ENCODE measurements at regions not wholly inside any gene's neighbourhood (a gene's known extent, or its start where the extent isn't known, plus 50 kb on each side); places are given as distances from the start of the nearest gene placed in this dataset.

- no peaks in the 10 kb centered on the region for H3K27me3 ChIP-seq (ENCODE audit: control insufficient read depth, insufficient read depth, low read length)
- TF ChIP-seq, protein P1, sequence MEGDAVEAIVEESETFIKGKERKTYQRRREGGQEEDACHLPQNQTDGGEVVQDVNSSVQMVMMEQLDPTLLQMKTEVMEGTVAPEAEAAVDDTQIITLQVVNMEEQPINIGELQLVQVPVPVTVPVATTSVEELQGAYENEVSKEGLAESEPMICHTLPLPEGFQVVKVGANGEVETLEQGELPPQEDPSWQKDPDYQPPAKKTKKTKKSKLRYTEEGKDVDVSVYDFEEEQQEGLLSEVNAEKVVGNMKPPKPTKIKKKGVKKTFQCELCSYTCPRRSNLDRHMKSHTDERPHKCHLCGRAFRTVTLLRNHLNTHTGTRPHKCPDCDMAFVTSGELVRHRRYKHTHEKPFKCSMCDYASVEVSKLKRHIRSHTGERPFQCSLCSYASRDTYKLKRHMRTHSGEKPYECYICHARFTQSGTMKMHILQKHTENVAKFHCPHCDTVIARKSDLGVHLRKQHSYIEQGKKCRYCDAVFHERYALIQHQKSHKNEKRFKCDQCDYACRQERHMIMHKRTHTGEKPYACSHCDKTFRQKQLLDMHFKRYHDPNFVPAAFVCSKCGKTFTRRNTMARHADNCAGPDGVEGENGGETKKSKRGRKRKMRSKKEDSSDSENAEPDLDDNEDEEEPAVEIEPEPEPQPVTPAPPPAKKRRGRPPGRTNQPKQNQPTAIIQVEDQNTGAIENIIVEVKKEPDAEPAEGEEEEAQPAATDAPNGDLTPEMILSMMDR (IDR thresholded peaks at IDR 0.05; ENCODE audit: insufficient read depth, low read depth, low read length): no peak
- H3K36me3 ChIP-seq (ENCODE audit: control insufficient read depth, insufficient read depth, low read length): no peaks in the 10 kb centered on the region
- DNase-seq (ENCODE audit: low read depth): no peak
- POLR2A ChIA-PET: no interaction called here
- H3K4me3 ChIP-seq (ENCODE audit: low read depth, low read length): no peak overlapping the region
- CTCF ChIA-PET: no interaction called here
These were observed 63.0 kb upstream of the RGS7 start for GRCh38 chr1:241419986-241420385.

DNA sequence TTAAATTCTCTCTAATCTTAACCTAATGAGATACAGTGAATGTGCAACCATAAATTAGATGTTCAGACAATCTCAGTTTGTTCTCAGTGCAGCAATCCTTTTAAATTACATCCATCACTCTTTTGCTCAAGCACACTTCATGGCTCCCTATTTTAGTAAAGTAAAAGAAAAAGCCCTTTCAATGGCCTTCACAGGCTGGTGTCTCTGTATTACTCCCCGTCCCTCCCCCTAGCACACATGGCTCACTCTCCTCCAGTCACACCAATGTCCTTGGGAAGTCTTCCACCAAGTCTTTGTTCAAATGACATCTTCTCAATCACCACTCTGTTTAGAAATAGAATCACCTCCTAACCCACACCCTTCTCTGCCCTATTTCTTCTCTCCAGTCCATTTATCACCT, 60.3 kb upstream of the RGS7 start:
- POLR2A ChIA-PET: no interaction called here
- Histone ChIP-seq H3K36me3 (ENCODE audit: control insufficient read depth, insufficient read depth, low read length) (no peaks in the 10 kb centered on the region), H3K4me3 (ENCODE audit: low read depth, low read length) (no peak overlapping the region), H3K27me3 (ENCODE audit: control insufficient read depth, insufficient read depth, low read length) (no peaks in the 10 kb centered on the region)
- no peak for DNase-seq (ENCODE audit: low read depth)
- TF ChIP-seq, protein P1 (IDR thresholded peaks at IDR 0.05; ENCODE audit: insufficient read depth, low read depth, low read length): no peak
- CTCF ChIA-PET: no interaction called here

DNA sequence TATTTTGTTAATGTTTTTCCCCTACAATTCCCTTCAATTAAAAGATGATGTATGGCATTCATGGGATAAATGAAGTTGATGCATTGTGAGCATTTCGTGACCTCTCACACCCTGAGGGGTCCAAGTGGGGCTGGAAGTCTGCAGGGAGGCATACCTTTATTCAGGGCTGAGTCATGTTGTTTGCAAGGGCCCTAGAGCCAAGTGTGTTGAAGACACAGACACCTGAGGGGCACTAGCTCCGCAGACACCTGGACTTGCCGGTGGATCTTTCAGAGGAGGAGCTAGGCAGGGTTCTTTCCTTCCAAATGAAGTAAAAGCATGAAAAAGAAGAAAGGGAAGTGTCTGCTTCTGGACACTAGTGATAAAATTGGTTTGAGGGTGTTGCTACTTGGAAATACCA, 57.0 kb upstream of the RGS7 start:
- H3K4me3 ChIP-seq (ENCODE audit: low read depth, low read length): no peak overlapping the region
- POLR2A ChIA-PET: no interaction called here
- no peak for DNase-seq (ENCODE audit: low read depth)

DNA sequence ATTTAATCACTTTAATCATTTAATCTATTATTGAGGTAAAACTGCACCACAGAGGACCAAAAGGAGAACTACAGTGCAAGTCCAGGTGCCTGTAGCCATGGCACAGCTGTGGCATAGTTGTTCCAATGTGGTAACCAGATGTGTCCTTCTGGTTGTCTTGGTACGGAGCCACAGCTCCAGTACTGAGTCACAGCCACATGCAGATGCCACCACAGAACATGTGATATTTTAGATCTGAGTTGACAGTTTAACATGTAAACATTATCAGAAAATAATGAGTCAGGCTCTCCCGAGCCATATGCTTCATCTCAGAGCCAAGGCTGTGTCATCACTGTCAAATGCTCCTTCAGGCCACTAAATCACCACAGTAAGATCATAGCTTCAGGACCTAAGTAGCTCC, 56.4 kb upstream of the RGS7 start:
- POLR2A ChIA-PET: no interaction called here
- H3K4me3 ChIP-seq (ENCODE audit: low read depth, low read length): no peak overlapping the region
- no peaks in the 10 kb centered on the region for H3K36me3 ChIP-seq (ENCODE audit: control insufficient read depth, insufficient read depth, low read length)
- peak; percentile 90 for DNase-seq (ENCODE audit: low read depth)
- no peaks in the 10 kb centered on the region for H3K27me3 ChIP-seq (ENCODE audit: control insufficient read depth, insufficient read depth, low read length)
- TF ChIP-seq, protein P1 (IDR thresholded peaks at IDR 0.05; ENCODE audit: insufficient read depth, low read depth, low read length): no peak
- CTCF ChIA-PET: interaction anchor here (0.7 kb wide), 1 partner anchor 70 kb away, joined by 3 read pairs; no protein-coding TSS in a partner anchor

More for the DNA sequence above, 57.0 kb upstream of the RGS7 start:
- Histone ChIP-seq H3K27me3 (ENCODE audit: control insufficient read depth, insufficient read depth, low read length) (no peaks in the 10 kb centered on the region), H3K36me3 (ENCODE audit: control insufficient read depth, insufficient read depth, low read length) (no peaks in the 10 kb centered on the region)
- TF ChIP-seq, protein P1 (IDR thresholded peaks at IDR 0.05; ENCODE audit: insufficient read depth, low read depth, low read length): no peak
- CTCF ChIA-PET: interaction anchor here (0.7 kb wide), 1 partner anchor 70 kb away, joined by 3 read pairs; no protein-coding TSS in a partner anchor

GRCh38 chr1:241412646-241413045, 55.6 kb upstream of the RGS7 start:
- POLR2A ChIA-PET: no interaction called here
- Histone ChIP-seq H3K4me3 (ENCODE audit: low read depth, low read length) (no peak overlapping the region), H3K27me3 (ENCODE audit: control insufficient read depth, insufficient read depth, low read length) (no peaks in the 10 kb centered on the region), H3K36me3 (ENCODE audit: control insufficient read depth, insufficient read depth, low read length) (no peaks in the 10 kb centered on the region)
- CTCF ChIA-PET: interaction anchor here (0.6 kb wide), 1 partner anchor 575 kb away, joined by 3 read pairs; no protein-coding TSS in a partner anchor
- no peak for DNase-seq (ENCODE audit: low read depth)
- TF ChIP-seq, protein P1 (IDR thresholded peaks at IDR 0.05; ENCODE audit: insufficient read depth, low read depth, low read length): no peak

Measured in BJ (cell line).